ENCODE measurements at regions not wholly inside any gene's neighbourhood (a gene's known extent, or its start where the extent isn't known, plus 50 kb on each side); places are given as distances from the start of the nearest gene placed in this dataset.

DNA sequence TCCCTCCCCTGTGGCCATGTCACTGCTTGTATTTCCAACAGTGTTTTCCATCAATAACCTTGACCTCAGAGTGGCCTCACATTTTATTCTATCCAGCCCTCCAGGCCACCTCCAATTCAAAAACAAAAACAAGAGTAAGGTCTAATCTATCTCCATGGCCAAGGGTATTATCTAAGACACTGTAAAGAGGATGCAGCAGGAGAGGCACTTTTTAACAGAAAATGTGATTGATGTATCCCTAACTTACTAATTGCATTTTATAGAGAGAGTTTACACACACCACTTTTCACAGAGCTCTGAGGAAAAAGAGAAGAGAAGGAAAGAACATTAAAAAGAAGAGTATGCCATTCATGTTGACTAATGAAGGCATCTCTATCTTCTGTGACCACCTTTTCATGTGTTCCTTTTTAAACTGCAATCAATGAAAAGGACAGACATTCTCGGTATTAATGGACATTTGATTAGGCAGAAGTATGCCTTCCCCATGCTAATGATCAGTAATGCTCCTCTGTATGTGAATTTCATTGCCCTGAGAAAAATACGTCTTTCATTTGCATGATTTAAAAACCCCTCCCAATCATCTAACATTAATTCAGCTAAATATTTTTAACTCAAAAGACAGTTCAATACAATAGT, 653.3 kb upstream of the POU3F3 start (continued):
- TF ChIP-seq BRCA1 (IDR thresholded peaks at IDR 0.05; ENCODE audit: low read depth, low read length), result no peak
- no peak for TF ChIP-seq SP2 (IDR thresholded peaks at IDR 0.05; ENCODE audit: low read length)
- TF ChIP-seq EZH2 (IDR thresholded peaks at IDR 0.05; ENCODE audit: low read depth, low read length, severe bottlenecking), result no peak
- TF ChIP-seq, protein P1, sequence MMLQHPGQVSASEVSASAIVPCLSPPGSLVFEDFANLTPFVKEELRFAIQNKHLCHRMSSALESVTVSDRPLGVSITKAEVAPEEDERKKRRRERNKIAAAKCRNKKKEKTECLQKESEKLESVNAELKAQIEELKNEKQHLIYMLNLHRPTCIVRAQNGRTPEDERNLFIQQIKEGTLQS (IDR thresholded peaks at IDR 0.05; ENCODE audit: insufficient read depth, low read depth, low read length), result no peak
- no peak for TF ChIP-seq BACH1 (IDR thresholded peaks at IDR 0.05; ENCODE audit: low read length)
- TF ChIP-seq CHD1 (IDR thresholded peaks at IDR 0.05; ENCODE audit: low read depth, low read length), result no peak

All from H1 (cell line).